ENCODE measurements at regions not wholly inside any gene's neighbourhood (a gene's known extent, or its start where the extent isn't known, plus 50 kb on each side); places are given as distances from the start of the nearest gene placed in this dataset.

DNA sequence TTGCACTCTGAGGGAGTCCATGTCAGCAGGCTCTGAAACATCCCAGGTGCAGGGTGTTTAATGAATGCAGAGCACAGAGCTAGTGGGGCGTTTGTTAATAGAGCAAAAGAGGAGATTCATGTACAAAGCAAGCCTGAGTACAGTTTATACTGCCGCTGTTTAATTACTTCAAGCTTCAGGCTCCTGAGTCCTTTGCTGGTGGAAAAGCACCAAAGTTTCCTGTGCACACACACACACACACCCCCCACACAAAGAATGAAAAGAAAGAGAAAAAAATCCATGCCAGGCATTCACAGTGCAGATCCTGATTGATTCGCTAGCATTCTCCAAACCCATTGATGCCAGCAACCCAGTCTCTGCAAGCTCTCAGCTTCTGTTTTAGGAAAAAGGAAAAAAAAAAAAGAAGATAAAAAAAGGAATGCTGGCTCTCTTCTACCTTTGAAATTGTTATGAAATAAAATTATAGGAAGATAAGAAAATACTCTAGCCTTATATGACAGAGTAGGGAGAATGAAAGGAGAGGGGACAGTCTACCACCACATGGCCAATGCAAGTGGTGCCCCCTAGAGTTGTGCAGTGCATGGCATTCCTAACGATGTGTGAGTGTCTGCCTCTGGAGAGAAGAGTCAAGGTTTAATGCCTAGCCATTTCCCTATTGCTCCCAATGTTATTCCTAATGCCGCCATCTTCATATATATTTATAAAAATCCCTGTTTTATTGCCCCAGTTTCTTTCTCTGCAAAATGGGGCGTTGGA lies 216.5 kb downstream of the TMEM114 start:
- DNase-seq, result no peak

DNA sequence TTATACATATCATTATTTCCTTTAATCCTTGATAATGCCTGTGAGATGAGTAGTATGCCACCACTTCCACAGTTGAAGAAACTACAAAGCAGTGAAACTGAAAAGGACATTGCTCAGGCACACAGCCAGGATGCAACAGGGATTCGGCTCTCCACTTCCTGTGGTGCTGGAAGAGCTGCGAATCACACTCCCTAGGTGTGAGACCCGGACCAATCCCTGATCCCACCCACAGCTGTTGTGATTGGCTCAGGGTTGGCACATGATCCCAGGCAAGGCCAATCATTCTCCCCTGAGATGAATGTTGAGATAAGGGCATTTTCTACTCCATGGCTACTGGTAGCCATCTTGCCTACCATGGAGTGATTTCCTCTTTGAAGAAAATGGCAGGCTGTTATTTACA lies 218.2 kb downstream of the TMEM114 start:
- DNase-seq, result no peak

DNA sequence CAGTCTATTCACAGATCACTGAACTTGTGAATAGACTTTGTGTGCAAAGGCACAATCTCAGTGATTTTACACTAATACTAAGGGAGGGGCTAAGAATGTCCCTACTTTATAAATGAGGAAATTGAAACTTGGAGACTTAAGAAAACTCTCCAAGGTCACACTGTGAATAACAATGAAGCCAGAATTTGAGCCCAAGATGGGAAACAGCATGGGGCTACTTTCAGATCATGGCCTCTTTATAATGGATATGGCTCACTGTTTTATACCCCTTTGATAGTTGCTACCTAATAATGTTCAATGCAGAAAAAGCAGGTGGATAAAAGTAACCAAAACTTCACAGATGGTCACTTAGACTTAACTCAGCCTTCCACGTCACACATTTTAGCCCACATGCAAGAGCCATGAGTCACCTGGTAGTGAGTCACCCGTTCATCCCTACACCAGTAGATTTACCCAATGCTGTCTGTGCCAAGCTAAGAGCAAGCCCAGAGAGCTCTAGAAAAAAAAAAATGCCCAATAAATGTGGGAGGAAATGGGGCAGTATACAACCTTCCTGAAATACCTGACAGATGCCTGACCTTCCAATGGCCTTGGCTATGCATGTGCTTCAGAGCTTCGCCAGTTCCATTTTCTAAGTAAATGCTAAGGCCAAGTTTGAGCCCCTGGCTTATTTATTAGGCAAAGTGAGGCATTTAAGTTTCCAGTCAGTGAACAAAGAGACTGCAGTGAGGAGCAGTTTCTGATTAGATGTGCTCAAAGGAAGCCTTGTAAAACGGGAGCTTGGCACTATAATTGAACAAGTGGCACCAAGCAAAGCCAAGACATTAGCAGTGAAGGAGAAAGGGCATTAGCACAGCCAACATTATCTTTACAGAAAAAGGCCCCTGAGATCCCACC lies 219.7 kb downstream of the TMEM114 start:
- no peak for DNase-seq

DNA sequence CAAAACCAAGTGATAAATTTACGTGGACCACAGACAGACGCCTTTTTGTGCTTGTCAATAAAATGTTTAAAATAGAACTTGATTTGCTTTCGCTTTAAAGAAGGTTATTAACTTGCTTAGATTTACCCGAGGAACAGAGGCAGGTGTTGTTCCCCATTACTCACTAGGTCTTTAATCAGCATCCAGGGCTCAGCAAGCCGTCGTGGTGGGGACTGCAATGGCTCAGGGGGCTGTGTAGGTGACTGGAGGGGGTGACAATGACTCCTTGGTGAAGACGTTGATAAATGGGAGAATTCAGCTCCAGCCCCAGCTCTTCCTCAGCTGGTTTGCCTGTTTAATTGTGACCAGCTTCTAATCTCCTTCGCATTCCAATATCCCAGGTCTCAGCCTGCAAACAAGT lies 231.4 kb downstream of the TMEM114 start:
- DNase-seq, result no peak

DNA sequence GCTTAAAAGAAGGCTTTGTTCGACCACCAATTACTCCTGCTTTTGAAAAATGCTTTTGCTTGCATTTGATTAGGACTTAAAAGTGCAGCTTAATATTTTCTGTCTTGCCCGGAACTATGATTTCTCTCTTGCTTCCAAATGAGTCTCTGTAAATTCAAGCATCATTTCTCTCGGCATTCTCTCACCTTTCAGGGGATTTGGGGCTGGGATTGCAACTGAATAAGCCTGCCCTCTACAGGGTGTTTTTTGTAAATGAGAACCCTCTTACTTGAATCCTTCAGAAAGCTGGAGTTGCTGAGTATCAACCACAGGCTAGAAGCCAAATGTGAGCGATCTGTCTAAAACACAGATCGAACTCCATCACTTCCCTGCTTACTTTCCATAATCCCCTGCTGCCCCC lies 234.6 kb downstream of the TMEM114 start:
- DNase-seq, result no peak

DNA sequence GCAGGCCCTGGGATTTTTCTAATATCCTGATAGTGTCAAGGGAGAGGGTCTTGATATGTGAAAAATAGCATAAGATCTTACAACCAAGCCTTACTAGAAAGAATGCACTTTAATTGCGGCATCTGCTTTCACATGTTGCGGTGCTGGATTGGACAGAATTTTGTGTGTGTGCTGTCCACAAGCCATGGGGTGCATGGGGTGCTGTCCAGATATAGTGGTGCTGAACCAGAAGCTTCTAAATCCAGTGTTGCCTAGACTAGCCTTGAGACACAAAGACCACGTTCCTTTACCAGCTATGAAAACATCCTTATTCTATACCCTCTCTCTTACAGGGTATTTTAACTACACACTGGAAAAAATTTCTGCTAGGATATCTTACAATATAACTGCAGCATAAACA lies 244.0 kb downstream of the TMEM114 start:
- DNase-seq, result no peak

DNA sequence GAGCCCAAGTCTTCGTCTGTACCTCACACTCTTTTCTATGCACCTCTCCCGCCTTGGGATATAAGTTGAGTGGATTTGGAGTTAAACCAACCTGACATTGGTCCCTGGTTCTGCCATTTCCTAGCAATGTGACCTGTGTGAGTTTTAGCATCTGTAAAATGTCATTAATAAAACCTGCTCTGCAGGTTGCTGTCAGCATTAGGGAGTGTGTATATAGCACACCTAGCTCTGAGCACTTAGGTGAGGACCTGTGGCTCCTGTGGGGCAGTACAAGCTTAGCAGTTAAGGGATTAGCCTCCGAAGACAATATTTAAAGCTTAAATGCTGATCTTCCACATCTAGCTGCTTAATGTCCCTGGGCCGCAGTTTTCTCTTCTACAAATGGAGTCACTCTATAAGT lies 248.0 kb downstream of the TMEM114 start:
- DNase-seq, result no peak

DNA sequence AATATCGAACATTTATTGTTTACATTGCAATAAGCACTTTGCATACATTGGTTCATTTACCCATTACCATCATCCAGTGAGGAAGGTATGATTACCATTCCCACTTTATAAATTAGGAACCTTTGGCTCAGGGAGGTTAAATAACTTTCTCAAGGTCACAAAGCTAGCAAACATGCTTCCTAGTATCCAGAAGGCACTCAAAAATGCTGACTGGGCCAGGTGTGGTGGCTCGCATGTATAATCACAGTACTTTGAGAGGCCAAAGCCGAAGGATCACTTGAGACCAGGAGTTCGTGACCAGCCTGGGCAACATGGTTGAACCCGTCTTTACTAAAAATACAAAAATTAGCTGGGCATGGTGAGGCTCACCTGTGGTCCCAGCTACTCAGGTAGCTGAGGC lies 259.6 kb downstream of the TMEM114 start:
- DNase-seq, result no peak

DNA sequence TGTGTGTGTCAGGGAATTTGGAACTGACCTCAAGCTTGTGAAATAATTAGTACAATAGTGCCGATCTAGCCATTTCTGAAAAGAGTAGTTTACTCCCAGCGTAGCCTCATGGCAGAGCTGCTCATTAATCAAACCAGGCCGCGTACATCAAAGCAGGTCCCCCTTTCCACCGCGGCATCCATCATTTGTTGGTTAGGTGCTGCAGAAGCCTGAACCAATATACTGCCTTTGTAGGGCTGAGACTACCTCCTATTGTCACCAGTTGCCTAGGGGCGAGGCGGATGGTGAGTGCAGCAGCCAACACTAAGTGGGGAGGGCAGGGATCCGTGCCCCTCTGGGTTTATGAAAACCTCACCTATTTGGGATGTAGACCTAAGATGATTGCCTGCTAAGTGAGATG lies 264.1 kb downstream of the TMEM114 start:
- no peak for DNase-seq

DNA sequence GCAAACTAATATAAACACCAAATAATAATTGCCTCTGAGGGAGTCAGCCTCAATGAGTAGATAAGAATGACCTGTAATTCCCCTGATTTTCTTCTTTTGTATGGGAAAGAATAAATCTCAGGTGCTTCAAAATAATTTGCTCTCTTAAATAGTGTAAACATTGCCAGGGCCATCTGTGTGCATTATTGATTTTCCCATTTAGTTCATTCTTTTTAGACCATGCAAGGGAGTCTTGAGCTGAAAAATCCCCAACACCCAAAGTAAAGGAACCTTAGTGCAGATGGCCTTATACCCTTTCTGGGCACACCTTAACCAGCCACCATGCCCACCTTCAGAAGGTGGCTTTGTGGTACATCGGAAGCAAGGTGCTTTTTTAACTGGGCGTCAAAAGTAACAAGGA lies 267.2 kb downstream of the TMEM114 start:
- DNase-seq, result no peak

DNA sequence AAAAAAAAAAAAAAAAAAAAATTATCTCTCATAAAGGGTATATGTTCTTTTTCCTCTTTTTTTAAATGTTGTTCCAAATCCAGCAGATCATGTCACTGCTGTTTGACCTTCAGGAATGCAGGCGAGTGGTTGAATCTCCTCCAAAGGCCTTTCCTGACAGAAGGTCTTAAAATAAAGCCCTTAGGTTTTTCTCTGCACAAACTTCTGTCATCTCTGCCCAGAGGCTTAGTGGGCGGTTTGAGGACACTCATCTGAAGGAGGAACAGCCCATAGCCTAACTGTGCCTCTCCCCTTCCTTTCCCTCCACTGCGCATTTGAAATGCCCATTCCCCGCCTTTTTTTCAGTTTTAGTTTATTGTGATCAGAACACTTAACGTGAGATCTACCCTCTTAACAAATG lies 270.2 kb downstream of the TMEM114 start:
- DNase-seq, result no peak

DNA sequence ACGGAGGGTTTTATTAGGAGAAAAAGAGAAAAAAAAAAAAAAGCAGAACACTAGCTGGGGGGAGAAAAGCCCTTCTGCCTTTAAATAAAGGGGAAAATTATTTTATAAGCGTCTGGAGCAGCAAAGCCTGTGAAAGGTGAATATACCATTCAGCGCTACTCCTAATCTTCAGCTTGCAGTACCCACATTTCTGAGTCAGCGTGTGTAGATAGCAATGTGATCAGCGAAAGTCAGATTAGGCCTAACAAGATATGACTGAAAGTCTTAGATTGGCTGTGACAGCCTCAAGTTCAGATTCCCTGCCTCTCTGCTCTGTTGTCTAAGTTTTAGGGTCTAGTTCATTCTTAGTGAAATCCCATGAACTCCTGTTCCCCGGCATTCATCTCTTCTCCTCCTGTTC lies 279.5 kb downstream of the TMEM114 start:
- DNase-seq, result no peak

DNA sequence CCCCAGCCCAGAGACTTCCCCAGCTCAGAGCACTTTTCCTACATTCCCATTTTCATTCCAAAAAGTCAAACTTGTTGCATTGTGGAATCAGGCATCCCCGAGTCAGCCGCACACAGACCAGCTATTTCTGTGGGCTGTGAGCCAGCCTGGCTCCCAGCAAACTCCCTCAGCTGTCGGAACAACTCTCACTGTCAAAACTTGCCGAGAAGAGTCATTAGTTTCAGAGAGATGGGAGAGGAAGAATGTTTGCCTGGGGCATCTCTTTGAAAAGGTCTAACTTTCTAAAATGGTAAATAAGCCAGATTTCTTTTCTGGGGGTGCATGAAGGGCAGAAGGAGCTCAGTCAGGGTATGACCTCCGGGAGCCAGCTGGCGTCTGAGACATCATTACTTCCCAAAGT lies 280.0 kb downstream of the TMEM114 start:
- DNase-seq, result no peak

DNA sequence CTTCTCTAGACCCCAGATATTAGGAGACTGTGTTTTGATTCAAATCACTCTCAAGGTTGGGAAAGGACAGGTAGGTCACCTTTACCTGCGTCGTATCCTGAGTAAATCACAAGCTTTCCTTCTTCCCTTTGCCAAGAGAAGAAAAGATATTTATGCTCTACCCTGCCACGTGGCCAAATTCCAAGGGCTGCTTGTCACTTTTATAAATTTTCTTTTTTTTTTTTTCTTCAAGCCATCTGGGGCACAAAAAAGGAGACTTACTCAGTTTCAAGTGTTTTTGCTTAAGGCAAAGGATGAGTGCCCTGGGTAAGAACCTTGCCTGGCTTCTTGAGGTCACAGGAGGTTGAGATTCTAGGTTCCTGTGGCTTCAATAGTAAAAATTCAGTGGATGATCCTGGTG lies 285.1 kb downstream of the TMEM114 start:
- no peak for DNase-seq

DNA sequence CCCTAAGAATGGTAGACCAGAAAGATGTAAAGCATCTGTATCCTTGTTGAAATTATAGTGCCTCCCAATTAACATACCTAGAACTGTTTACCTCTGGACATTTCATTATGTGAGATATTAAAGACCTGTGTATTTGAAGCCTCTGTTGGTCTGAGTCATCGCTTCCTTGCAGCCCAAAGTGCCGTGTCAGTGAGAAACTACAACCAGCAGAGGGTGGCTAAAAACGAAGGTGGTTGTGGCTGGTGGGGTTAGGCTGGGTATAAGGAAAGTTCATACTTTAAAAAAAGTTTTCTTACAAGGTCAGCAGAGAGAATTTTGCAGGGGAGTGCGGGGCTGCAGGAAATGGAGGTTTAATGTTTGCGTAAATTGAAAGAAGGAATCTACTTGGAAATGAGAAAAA lies 290.7 kb downstream of the TMEM114 start:
- no peak for DNase-seq

DNA sequence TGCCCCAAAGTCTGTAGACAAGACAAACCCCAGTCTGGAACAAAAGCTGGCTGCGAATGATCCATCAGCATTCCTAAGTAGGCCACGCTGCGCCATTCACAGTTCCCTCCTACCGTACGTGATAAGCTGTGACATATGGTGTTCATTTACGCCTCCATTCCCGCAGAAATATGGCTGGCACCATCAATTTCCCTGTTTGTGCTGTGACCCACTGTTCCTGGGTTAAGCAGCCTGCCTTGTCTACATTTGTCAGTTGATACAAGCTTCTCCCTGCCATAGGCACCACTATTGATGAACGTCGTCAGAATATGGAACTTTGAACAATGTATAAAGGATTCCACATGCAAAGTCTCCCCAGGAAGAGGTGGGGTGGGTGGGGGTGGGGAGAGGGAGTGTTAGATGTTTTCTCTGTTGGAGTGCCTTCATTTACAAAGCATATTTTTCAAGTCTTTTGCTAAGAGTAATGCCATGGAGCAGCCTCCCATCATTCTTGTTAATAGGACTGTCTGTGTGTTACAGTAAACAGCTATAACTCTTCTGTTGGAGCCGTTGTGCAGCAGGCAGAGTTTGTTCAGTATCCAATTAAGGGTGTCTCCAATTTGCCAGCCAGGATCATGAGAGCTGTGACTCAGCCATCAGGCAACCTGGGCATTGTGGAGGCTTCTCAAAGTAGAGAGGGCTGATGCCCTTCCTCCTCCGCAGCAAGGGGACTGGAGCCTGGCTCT lies 294.6 kb downstream of the TMEM114 start:
- no peak for DNase-seq

DNA sequence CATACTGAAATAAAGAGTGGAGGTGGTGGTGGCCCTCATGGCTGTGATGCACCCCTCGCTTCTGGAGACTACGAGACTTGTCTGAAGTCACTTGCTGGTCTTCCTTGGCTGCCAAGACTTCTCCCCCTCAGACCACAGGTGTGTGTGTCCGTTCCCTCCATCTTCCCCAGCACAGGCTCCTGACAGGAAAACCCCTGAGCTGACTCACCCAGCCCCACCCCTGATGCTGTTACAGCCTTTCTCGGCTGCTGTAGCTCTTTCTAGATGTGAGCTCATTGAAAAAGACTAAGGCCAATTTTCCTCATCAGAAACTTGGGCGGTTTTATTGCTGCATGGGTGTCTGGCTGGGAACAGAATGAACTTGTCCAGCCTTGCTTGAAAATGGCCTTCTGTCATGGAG lies 296.9 kb downstream of the TMEM114 start:
- DNase-seq, result no peak

DNA sequence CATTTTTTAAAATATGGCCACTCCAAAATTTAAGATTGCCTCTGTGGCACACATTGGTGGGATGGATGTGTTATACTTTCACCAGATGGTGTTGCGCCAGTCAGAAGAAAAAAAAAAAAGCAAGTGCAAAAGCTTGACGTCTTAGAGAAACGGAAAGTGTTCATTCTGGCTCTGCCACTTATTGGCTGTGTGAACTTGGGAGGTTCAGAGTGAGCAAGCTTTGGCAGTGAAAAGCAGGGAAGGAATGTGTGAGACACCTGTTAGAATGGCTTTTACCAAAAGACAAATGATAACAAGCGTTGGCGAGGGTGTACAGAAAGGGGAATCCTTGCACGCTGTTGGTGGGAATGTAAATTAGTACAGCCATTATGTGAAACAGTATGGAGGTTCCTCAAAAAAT lies 298.0 kb downstream of the TMEM114 start:
- no peak for DNase-seq

DNA sequence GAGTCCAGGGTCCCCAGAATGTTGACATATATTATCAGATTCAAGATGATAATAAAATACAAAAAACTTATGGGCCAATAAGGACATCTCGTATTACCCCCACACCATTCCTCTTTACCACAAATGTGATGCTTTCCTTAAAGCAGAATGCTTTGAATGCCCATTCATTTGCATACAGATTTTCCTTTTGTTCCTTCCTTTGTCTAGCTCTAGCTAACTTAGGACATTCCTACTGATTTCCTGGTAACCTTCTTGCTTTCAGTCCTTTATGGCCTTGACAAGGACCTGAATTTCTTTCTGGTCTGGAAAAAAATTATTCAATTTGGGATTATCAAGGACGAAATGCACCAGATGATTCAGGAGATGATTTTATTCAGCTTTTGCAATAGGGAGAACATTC lies 304.0 kb downstream of the TMEM114 start:
- DNase-seq, result no peak

DNA sequence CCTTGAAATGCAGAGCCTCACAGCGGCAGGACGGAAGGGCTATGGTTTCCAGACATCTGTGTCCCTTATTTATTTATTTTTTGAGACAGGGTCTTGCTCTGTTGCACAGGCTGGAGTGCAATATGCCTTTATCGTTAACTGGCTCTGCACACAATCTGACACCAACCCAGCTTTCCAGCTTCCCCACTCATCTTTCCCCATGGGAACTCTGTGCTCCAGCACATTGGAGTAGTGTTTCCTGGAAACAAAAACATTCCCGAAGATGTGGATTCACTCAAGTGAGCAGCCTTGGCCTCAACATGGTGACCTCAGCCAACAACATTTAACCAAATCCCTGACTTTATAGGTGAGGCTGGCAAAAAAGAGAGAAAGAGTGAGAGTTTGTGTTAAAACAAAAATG lies 307.1 kb downstream of the TMEM114 start:
- DNase-seq, result no peak

DNA sequence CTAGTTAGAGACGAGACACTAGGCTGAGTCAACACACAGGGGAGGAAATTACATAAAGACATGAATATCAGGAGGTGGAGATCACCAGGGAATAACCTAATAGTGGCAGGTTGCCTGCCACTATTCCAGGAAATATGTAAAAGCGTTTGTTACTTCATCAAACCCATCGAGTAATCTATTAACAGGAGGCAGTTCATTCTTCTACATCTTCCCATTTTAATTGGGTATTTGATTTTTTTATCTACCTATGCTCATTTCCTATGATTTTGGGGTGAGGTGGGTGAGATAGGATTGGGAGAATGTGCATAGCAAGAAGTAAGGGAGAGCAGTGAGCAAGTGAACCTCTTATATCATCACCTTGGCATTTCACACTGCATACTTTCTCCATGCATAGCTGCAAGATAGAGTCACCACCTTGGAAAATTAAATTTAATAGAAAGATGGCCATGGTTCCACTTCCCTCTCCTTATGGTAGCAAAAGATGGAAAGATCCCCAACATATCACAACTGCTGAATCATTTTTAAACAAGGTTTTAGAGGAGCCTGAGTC lies 312.2 kb downstream of the TMEM114 start:
- no peak for DNase-seq

DNA sequence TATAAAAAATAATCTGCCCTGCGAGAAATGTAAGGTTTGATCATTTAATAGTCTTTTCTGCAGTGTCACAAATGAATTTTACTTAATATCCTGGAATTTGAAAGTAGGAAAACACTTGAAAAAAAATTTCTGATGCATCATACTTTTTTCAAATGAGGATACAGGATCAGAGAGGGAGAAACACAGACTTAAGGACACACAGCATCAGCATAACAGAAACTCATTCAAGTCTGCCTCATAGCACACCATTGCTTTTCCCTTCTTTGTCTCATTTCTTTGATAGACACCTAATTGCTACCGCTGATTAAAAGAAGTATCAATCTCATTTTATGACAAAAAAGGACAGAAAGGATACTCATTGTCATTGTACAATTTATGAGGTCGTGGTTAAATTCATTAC lies 319.0 kb downstream of the TMEM114 start:
- DNase-seq, result no peak

DNA sequence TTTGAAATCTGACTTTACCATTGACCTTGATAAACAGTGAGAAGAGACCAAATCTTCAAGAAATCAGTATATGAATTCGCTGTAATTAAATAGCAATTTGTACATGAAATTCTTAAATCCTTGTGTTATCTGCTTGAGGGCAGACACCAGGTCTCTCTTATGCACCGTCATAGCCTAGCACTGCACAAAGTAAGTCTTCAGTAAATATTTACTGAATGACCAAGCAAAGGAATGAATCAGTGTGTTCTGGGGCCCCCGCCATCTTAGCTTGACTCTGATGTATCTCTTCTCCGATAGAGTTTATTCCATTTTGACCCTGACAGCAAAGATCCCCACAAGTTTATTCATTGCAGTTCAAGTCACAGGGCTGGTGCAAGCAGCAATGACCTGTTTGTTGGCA lies 328.0 kb downstream of the TMEM114 start:
- DNase-seq, result no peak

DNA sequence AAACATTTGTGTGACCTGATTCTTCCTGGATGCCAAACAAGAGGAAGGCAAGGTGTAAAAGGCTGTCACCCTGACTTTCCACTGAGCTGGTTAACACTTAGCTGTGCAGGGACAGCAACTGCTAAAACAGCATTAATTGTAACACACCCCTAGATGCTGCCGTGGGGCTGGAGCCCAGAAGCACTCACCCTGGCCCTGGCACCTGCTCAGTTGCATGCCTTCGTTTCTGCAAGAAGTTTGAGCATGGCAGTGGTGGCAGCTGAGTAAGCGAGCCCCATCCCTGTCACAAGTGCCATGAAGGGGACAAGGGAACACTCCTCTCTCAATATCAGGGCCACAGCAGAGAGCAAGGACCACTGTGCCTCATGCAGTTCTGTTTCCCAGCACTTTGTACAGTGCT lies 330.2 kb downstream of the TMEM114 start:
- no peak for DNase-seq
